ENCODE measurements at regions not wholly inside any gene's neighbourhood (a gene's known extent, or its start where the extent isn't known, plus 50 kb on each side); places are given as distances from the start of the nearest gene placed in this dataset.

DNA sequence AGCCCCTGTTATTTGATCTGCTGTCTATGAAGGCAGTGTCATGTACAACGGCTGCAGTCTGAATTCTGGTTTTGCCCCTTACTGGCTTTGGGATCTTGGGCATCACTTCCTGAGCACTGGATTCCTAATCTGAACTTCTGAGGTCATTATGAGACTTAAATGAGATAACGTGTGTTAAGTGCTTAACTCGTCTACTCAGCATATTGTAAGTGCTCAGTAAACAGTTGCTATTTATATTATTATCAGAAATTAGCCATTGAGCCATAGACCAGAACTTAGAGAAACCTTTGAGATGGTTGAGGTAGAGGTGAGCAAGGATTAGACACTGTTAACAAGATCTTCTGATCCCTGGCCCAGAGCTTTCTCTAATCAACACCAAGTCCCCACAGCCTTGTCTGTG, 284.1 kb upstream of the ONECUT1 start:
- POLR2A ChIA-PET, result no interaction called here

DNA sequence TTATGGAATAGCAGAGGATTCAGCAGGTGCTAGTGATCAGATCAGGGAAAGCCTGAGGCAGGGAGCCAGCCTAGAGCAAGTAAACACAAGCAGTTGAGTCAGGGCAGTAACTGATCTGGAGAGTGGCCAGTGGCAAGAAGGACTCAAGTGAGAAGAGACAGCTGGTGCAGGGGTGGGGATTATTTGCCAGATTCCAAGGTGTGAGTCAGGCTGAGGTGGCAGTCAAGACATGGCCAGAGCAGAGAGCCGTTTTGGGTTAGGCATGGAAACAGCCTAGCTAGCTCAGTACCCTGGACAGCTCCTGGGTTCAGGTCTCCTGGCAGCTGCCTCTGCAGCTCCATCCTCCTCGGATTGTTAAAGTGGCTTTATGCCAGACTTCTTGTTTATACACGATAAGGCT, 281.9 kb upstream of the ONECUT1 start:
- no peaks in the 10 kb centered on the region for H3K27me3 ChIP-seq (replicated peaks in 1 of 4; ENCODE audit: control extremely low read depth in 1 of 4, control insufficient read depth in 3 of 4, insufficient read depth in 4 of 4, low read length in 3 of 4)
- Mint-ChIP-seq H3K27ac (no peak overlapping the region), H3K27me3 (no peaks in the 10 kb centered on the region), H3K9me3 (ENCODE audit: insufficient read depth) (no peaks in the 10 kb centered on the region), H3K4me1 (no peaks in the 10 kb centered on the region), H3K4me3 (no peak overlapping the region)
- CTCF ChIA-PET, result no interaction called here
- no peaks in the 10 kb centered on the region for H4K20me1 ChIP-seq (ENCODE audit: control insufficient read depth, insufficient read depth, low read length, poor library complexity, severe bottlenecking)
- H3K9me3 ChIP-seq (ENCODE audit: control extremely low read depth in 1 of 3, control insufficient read depth in 2 of 3, insufficient read depth in 1 of 3, low read length in 2 of 3), result peaks cover 0 to 5% (median 0%) of the 10 kb centered on the region in 3 donors
- H2AFZ ChIP-seq (ENCODE audit: insufficient read depth, low read depth, low read length, poor library complexity, severe bottlenecking), result no peak overlapping the region
- no peaks in the 10 kb centered on the region for H3K4me1 ChIP-seq (ENCODE audit: control insufficient read depth in 2 of 2, insufficient read depth in 2 of 2, low read length in 2 of 2)
- TF ChIP-seq, protein P1, sequence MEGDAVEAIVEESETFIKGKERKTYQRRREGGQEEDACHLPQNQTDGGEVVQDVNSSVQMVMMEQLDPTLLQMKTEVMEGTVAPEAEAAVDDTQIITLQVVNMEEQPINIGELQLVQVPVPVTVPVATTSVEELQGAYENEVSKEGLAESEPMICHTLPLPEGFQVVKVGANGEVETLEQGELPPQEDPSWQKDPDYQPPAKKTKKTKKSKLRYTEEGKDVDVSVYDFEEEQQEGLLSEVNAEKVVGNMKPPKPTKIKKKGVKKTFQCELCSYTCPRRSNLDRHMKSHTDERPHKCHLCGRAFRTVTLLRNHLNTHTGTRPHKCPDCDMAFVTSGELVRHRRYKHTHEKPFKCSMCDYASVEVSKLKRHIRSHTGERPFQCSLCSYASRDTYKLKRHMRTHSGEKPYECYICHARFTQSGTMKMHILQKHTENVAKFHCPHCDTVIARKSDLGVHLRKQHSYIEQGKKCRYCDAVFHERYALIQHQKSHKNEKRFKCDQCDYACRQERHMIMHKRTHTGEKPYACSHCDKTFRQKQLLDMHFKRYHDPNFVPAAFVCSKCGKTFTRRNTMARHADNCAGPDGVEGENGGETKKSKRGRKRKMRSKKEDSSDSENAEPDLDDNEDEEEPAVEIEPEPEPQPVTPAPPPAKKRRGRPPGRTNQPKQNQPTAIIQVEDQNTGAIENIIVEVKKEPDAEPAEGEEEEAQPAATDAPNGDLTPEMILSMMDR (IDR thresholded peaks at IDR 0.05), result no peak
- TF ChIP-seq EZH2 (IDR thresholded peaks at IDR 0.05; ENCODE audit: borderline replicate concordance, insufficient read depth, low read depth, low read length, poor library complexity, severe bottlenecking), result no peak
- intact Hi-C loops (cut with micrococcal nuclease), result no loop called here
- H3K79me2 ChIP-seq (ENCODE audit: control insufficient read depth, insufficient read depth, low read length), result no peaks in the 10 kb centered on the region
- H3K9ac ChIP-seq (ENCODE audit: low read length), result no peak overlapping the region
- H3K4me3 ChIP-seq (ENCODE audit: control extremely low read depth in 1 of 5, extremely low read depth in 1 of 5, insufficient read depth in 1 of 5, low read depth in 2 of 5, low read length in 4 of 5), result no peak overlapping the region
- POLR2A ChIA-PET, result no interaction called here
- WGBS (ENCODE audit: insufficient coverage), result 2% methylated on average over 3 of the region's 3 CpGs
- H3K4me2 ChIP-seq (replicated peaks; ENCODE audit: low read depth, low read length, poor library complexity, severe bottlenecking), result no peak overlapping the region
- no peak for ATAC-seq (ENCODE audit: low read depth)
- no peak for DNase-seq
- no peak overlapping the region for H3K27ac ChIP-seq (ENCODE audit: low read length in 2 of 2)
- no peaks in the 10 kb centered on the region for H3K36me3 ChIP-seq (replicated peaks in 1 of 2; ENCODE audit: control extremely low read depth in 1 of 2, control insufficient read depth in 1 of 2, extremely low read depth in 1 of 2, insufficient read depth in 2 of 2, low read length in 1 of 2)

More for the DNA sequence above, 284.1 kb upstream of the ONECUT1 start:
- Mint-ChIP-seq H3K27me3 (no peaks in the 10 kb centered on the region), H3K4me3 (no peak overlapping the region), H3K27ac (no peak overlapping the region), H3K9me3 (ENCODE audit: insufficient read depth) (no peaks in the 10 kb centered on the region), H3K4me1 (no peaks in the 10 kb centered on the region)
- Histone ChIP-seq H2AFZ (ENCODE audit: insufficient read depth, low read depth, low read length, poor library complexity, severe bottlenecking) (no peak overlapping the region), H3K9me3 (ENCODE audit: control extremely low read depth in 1 of 3, control insufficient read depth in 2 of 3, insufficient read depth in 1 of 3, low read length in 2 of 3) (peaks cover 0 to 5% (median 0%) of the 10 kb centered on the region in 3 donors), H3K4me1 (ENCODE audit: control insufficient read depth in 2 of 2, insufficient read depth in 2 of 2, low read length in 2 of 2) (no peaks in the 10 kb centered on the region), H3K27me3 (replicated peaks in 1 of 4; ENCODE audit: control extremely low read depth in 1 of 4, control insufficient read depth in 3 of 4, insufficient read depth in 4 of 4, low read length in 3 of 4) (peaks cover 0 to 5% (median 0%) of the 10 kb centered on the region in 4 experiments), H4K20me1 (ENCODE audit: control insufficient read depth, insufficient read depth, low read length, poor library complexity, severe bottlenecking) (no peaks in the 10 kb centered on the region), H3K4me3 (ENCODE audit: control extremely low read depth in 1 of 5, extremely low read depth in 1 of 5, insufficient read depth in 1 of 5, low read depth in 2 of 5, low read length in 4 of 5) (no peak overlapping the region), H3K79me2 (ENCODE audit: control insufficient read depth, insufficient read depth, low read length) (no peaks in the 10 kb centered on the region), H3K27ac (ENCODE audit: low read length in 2 of 2) (no peak overlapping the region), H3K4me2 (replicated peaks; ENCODE audit: low read depth, low read length, poor library complexity, severe bottlenecking) (no peak overlapping the region), H3K9ac (ENCODE audit: low read length) (no peak overlapping the region), H3K36me3 (replicated peaks in 1 of 2; ENCODE audit: control extremely low read depth in 1 of 2, control insufficient read depth in 1 of 2, extremely low read depth in 1 of 2, insufficient read depth in 2 of 2, low read length in 1 of 2) (no peaks in the 10 kb centered on the region)
- no peak for ATAC-seq (ENCODE audit: low read depth)
- CTCF ChIA-PET, result no interaction called here
- DNase-seq, result no peak
- intact Hi-C loops (cut with micrococcal nuclease), result no loop called here
- 94% methylated on average over 1 of the region's 3 CpGs for WGBS (ENCODE audit: insufficient coverage)
- TF ChIP-seq, protein P1 (IDR thresholded peaks at IDR 0.05), result no peak
- no peak for TF ChIP-seq EZH2 (IDR thresholded peaks at IDR 0.05; ENCODE audit: borderline replicate concordance, insufficient read depth, low read depth, low read length, poor library complexity, severe bottlenecking)

Measured in B cell (primary cell).